GM23338 (cell line): ENCODE measurements at regions not wholly inside any gene's neighbourhood (a gene's known extent, or its start where the extent isn't known, plus 50 kb on each side); places are given as distances from the start of the nearest gene placed in this dataset.

Experiments
- ATAC-seq: fragments of 200-7000 bp; cut with Tn5 transposase; 3 replicates; pipeline ENCODE4 v1.9.1; 2020
- DNase-seq: peaks from one replicate; pipeline ENCODE4 v3.0.0-alpha.2; 2015; ENCODE audit warnings: low spot score
- H2AFZ ChIP-seq: fragments of 200-600 bp; sonication (generic); 2 replicates; pipeline ENCODE4 v1.8.0; 2016; ENCODE audit warnings: antibody characterized with exemption, mild to moderate bottlenecking, moderate library complexity
- H3F3A ChIP-seq: fragments of 200-600 bp; sonication (generic); replicated peaks from 2 replicates; pipeline ENCODE4 v1.8.0; 2017; ENCODE audit warnings: antibody characterized with exemption, mixed run types, low read depth
- H3K27ac ChIP-seq: fragments of 200-600 bp; sonication (generic); 2 replicates; pipeline ENCODE4 v1.6.1; 2016; ENCODE audit warnings: low read depth
- H3K27me3 ChIP-seq: fragments of 200-600 bp; sonication (generic); 2 replicates; pipeline ENCODE4 v1.8.0; 2016; ENCODE audit warnings: mild to moderate bottlenecking, mixed run types, moderate library complexity; ENCODE audit not compliant: insufficient read depth
- H3K36me3 ChIP-seq: fragments of 200-600 bp; sonication (generic); 2 replicates; pipeline ENCODE4 v1.8.0; 2016; ENCODE audit warnings: mild to moderate bottlenecking; ENCODE audit not compliant: insufficient read depth
- H3K4me1 ChIP-seq: fragments of 200-600 bp; sonication (generic); 2 replicates; pipeline ENCODE4 v1.8.0; 2016; ENCODE audit warnings: mild to moderate bottlenecking, moderate library complexity; ENCODE audit not compliant: insufficient read depth
- H3K4me2 ChIP-seq: fragments of 200-600 bp; sonication (generic); 2 replicates; pipeline ENCODE4 v1.7.1; 2017; ENCODE audit warnings: mixed run types
- H3K4me3 ChIP-seq: fragments of 200-600 bp; sonication (generic); 2 replicates; pipeline ENCODE4 v1.6.1; 2016; ENCODE audit warnings: mixed run types
- H3K79me2 ChIP-seq: fragments of 200-600 bp; sonication (generic); replicated peaks from 2 replicates; pipeline ENCODE4 v1.8.0; 2017; ENCODE audit warnings: mild to moderate bottlenecking; ENCODE audit not compliant: insufficient read depth
- H3K9me2 ChIP-seq: fragments of 200-600 bp; sonication (generic); 2 replicates; pipeline ENCODE4 v1.8.0; 2017; ENCODE audit not compliant: insufficient read depth
- H4K20me1 ChIP-seq: fragments of 200-600 bp; sonication (generic); replicated peaks from 2 replicates; pipeline ENCODE4 v1.8.0; 2017; ENCODE audit warnings: mild to moderate bottlenecking; ENCODE audit not compliant: insufficient read depth
- H3K27ac Mint-ChIP-seq: 2 replicates; pipeline ENCODE4 v1.8.0; 2020; ENCODE audit warnings: inconsistent platforms, mild to moderate bottlenecking, moderate library complexity, mixed read lengths
- H3K27me3 Mint-ChIP-seq: 3 replicates; pipeline ENCODE4 v1.8.0; 2022; ENCODE audit warnings: low read depth, mild to moderate bottlenecking, moderate library complexity, mixed read lengths, inconsistent platforms; ENCODE audit not compliant: insufficient read depth, poor library complexity
- H3K36me3 Mint-ChIP-seq: 3 replicates; pipeline ENCODE4 v1.8.0; 2021; ENCODE audit warnings: low read depth, mild to moderate bottlenecking, inconsistent platforms, moderate library complexity, mixed read lengths
- H3K4me1 Mint-ChIP-seq: 3 replicates; pipeline ENCODE4 v1.8.0; 2020; ENCODE audit warnings: mild to moderate bottlenecking, inconsistent platforms, mixed read lengths
- H3K4me3 Mint-ChIP-seq: 3 replicates; pipeline ENCODE4 v1.8.0; 2021; ENCODE audit warnings: moderate library complexity, mild to moderate bottlenecking, inconsistent platforms, mixed read lengths
- H3K9me3 Mint-ChIP-seq: 3 replicates; pipeline ENCODE4 v1.8.0; 2020; ENCODE audit warnings: moderate library complexity, mild to moderate bottlenecking, inconsistent platforms, mixed read lengths
- CREB1 ChIP-seq: fragments of 250-450 bp; sonication (Bioruptor Pico); IDR thresholded peaks from 2 replicates; pipeline ENCODE4 v1.5.0; 2020; ENCODE audit warnings: low read depth, mild to moderate bottlenecking, moderate library complexity
- EZH2 ChIP-seq: fragments of 200-600 bp; sonication (generic); IDR thresholded peaks from one replicate; pipeline ENCODE4 v1.8.0; 2017; ENCODE audit warnings: antibody characterized with exemption, mild to moderate bottlenecking, low read depth; ENCODE audit not compliant: unreplicated experiment
- EZH2phosphoT487 ChIP-seq: fragments of 200-600 bp; sonication (generic); IDR thresholded peaks from one replicate; pipeline ENCODE4 v1.8.1; 2018; ENCODE audit warnings: antibody characterized with exemption; ENCODE audit not compliant: unreplicated experiment
- JUNB ChIP-seq: IDR thresholded peaks from one replicate; pipeline ENCODE4 v1.6.1; 2016; ENCODE audit warnings: antibody characterized with exemption; ENCODE audit not compliant: unreplicated experiment
- NANOG ChIP-seq: IDR thresholded peaks from 2 replicates; pipeline ENCODE4 v1.6.1; 2016; ENCODE audit warnings: antibody characterized with exemption, borderline replicate concordance
- POLR2AphosphoS5 ChIP-seq: IDR thresholded peaks from 2 replicates; pipeline ENCODE4 v1.6.1; 2016; ENCODE audit warnings: antibody characterized with exemption, low read depth
- STAT1 ChIP-seq: IDR thresholded peaks from one replicate; pipeline ENCODE4 v1.6.1; 2016; ENCODE audit warnings: antibody characterized with exemption; ENCODE audit not compliant: unreplicated experiment
- ZNF114 ChIP-seq: fragments of 250-450 bp; sonication (Bioruptor Pico); IDR thresholded peaks from 2 replicates; pipeline ENCODE4 v1.5.0; 2020; ENCODE audit warnings: mild to moderate bottlenecking, moderate library complexity
- ZNF331 ChIP-seq: fragments of 250-450 bp; sonication (Bioruptor Pico); IDR thresholded peaks from 2 replicates; pipeline ENCODE4 v1.5.0; 2020; ENCODE audit warnings: low read depth, mild to moderate bottlenecking, moderate library complexity
- TF ChIP-seq, protein P1 (sequence below), 2 experiments: fragments of 200-600 bp in 1 of 2; sonication (generic) in 1 of 2; conservative IDR thresholded peaks; 2 replicates each; pipeline versions ENCODE4 v1.5.1 to v1.6.1; 2016 to 2017; ENCODE audit warnings: antibody characterized with exemption in 2 of 2, low read depth in 2 of 2, mild to moderate bottlenecking in 2 of 2, moderate library complexity in 1 of 2
- TF ChIP-seq, protein P2 (sequence below): IDR thresholded peaks from 2 replicates; pipeline ENCODE4 v1.6.1; 2016; ENCODE audit warnings: antibody characterized with exemption
- TF ChIP-seq, protein P3 (sequence below): IDR thresholded peaks from one replicate; pipeline ENCODE4 v1.6.1; 2018; ENCODE audit warnings: antibody characterized with exemption; ENCODE audit not compliant: unreplicated experiment
- TF ChIP-seq, protein P4 (sequence below): fragments of 250-450 bp; sonication (Bioruptor Pico); IDR thresholded peaks from 2 replicates; pipeline ENCODE4 v1.5.0; 2020; ENCODE audit warnings: mild to moderate bottlenecking, moderate library complexity

DNA sequence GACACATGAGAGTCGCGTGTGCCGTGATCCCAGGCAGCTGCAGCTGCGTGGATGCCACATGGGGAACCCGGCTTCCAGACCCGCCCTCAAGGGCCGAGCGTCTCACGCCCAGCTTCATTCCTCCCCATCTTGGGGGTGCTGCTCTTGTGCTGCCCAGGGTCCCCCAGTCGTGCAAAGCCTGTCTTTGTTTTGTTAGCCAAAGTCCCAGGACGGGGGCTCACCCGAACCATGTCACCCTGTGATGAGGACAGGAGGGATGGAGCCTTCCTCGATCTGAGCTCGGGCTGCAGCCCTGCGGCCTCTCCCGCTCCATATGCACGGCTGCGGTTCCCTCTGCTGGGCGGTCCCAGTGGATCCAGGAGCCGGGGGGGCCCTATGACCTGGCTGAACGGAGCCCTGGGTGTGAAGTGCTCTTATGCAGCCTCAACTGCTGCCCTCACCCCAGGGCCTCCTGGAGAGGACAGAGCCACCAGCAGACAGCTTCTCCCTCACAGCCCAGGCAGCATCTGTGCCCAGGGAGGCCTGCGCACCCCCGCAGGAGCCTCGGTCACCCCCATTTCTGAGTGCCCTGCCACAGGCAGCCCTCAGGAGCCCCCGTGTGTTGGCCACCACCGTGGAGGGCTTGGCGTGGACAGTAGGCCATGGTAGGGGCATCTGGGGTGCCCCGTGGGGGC is 99.0 kb upstream of the CTDP1 start:
- Mint-ChIP-seq H3K27me3 (peaks cover 6% of the 10 kb centered on the region), H3K27ac (no peak overlapping the region), H3K9me3 (no peaks in the 10 kb centered on the region; the same call in 2 of the 3 replicates), H3K36me3 (no peaks in the 10 kb centered on the region), H3K4me3 (no peak overlapping the region), H3K4me1 (peaks cover 4% of the 10 kb centered on the region)
- peak; percentile 28; the same call in 2 of the 3 replicates for ATAC-seq
- H3K27ac ChIP-seq, result no peak overlapping the region
- no peak overlapping the region for H3K4me2 ChIP-seq
- H2AFZ ChIP-seq, result no peak overlapping the region
- H3K79me2 ChIP-seq, result no peaks in the 10 kb centered on the region
- DNase-seq, result no peak
- H3F3A ChIP-seq, result peaks cover 12% of the 10 kb centered on the region
- no peaks in the 10 kb centered on the region for H3K36me3 ChIP-seq
- no peaks in the 10 kb centered on the region for H3K4me1 ChIP-seq
- H3K4me3 ChIP-seq, result no peak overlapping the region
- H4K20me1 ChIP-seq, result no peaks in the 10 kb centered on the region
- TF ChIP-seq, protein P1, sequence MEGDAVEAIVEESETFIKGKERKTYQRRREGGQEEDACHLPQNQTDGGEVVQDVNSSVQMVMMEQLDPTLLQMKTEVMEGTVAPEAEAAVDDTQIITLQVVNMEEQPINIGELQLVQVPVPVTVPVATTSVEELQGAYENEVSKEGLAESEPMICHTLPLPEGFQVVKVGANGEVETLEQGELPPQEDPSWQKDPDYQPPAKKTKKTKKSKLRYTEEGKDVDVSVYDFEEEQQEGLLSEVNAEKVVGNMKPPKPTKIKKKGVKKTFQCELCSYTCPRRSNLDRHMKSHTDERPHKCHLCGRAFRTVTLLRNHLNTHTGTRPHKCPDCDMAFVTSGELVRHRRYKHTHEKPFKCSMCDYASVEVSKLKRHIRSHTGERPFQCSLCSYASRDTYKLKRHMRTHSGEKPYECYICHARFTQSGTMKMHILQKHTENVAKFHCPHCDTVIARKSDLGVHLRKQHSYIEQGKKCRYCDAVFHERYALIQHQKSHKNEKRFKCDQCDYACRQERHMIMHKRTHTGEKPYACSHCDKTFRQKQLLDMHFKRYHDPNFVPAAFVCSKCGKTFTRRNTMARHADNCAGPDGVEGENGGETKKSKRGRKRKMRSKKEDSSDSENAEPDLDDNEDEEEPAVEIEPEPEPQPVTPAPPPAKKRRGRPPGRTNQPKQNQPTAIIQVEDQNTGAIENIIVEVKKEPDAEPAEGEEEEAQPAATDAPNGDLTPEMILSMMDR (conservative IDR thresholded peaks at IDR 0.05; ENCODE audit: low read depth in 2 of 2), result no peak
- TF ChIP-seq EZH2, result no peak
- TF ChIP-seq, protein P2, sequence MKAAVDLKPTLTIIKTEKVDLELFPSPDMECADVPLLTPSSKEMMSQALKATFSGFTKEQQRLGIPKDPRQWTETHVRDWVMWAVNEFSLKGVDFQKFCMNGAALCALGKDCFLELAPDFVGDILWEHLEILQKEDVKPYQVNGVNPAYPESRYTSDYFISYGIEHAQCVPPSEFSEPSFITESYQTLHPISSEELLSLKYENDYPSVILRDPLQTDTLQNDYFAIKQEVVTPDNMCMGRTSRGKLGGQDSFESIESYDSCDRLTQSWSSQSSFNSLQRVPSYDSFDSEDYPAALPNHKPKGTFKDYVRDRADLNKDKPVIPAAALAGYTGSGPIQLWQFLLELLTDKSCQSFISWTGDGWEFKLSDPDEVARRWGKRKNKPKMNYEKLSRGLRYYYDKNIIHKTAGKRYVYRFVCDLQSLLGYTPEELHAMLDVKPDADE, result no peak
- no peak for TF ChIP-seq EZH2phosphoT487
- TF ChIP-seq ZNF114 (CRISPR knock-in tag), result no peak
- TF ChIP-seq POLR2AphosphoS5, result no peak
- TF ChIP-seq, protein P3, sequence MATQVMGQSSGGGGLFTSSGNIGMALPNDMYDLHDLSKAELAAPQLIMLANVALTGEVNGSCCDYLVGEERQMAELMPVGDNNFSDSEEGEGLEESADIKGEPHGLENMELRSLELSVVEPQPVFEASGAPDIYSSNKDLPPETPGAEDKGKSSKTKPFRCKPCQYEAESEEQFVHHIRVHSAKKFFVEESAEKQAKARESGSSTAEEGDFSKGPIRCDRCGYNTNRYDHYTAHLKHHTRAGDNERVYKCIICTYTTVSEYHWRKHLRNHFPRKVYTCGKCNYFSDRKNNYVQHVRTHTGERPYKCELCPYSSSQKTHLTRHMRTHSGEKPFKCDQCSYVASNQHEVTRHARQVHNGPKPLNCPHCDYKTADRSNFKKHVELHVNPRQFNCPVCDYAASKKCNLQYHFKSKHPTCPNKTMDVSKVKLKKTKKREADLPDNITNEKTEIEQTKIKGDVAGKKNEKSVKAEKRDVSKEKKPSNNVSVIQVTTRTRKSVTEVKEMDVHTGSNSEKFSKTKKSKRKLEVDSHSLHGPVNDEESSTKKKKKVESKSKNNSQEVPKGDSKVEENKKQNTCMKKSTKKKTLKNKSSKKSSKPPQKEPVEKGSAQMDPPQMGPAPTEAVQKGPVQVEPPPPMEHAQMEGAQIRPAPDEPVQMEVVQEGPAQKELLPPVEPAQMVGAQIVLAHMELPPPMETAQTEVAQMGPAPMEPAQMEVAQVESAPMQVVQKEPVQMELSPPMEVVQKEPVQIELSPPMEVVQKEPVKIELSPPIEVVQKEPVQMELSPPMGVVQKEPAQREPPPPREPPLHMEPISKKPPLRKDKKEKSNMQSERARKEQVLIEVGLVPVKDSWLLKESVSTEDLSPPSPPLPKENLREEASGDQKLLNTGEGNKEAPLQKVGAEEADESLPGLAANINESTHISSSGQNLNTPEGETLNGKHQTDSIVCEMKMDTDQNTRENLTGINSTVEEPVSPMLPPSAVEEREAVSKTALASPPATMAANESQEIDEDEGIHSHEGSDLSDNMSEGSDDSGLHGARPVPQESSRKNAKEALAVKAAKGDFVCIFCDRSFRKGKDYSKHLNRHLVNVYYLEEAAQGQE, result no peak
- TF ChIP-seq ZNF331 (CRISPR knock-in tag), result no peak
- TF ChIP-seq JUNB, result no peak
- TF ChIP-seq CREB1 (CRISPR knock-in tag), result no peak
- TF ChIP-seq NANOG, result no peak
- TF ChIP-seq, protein P4, sequence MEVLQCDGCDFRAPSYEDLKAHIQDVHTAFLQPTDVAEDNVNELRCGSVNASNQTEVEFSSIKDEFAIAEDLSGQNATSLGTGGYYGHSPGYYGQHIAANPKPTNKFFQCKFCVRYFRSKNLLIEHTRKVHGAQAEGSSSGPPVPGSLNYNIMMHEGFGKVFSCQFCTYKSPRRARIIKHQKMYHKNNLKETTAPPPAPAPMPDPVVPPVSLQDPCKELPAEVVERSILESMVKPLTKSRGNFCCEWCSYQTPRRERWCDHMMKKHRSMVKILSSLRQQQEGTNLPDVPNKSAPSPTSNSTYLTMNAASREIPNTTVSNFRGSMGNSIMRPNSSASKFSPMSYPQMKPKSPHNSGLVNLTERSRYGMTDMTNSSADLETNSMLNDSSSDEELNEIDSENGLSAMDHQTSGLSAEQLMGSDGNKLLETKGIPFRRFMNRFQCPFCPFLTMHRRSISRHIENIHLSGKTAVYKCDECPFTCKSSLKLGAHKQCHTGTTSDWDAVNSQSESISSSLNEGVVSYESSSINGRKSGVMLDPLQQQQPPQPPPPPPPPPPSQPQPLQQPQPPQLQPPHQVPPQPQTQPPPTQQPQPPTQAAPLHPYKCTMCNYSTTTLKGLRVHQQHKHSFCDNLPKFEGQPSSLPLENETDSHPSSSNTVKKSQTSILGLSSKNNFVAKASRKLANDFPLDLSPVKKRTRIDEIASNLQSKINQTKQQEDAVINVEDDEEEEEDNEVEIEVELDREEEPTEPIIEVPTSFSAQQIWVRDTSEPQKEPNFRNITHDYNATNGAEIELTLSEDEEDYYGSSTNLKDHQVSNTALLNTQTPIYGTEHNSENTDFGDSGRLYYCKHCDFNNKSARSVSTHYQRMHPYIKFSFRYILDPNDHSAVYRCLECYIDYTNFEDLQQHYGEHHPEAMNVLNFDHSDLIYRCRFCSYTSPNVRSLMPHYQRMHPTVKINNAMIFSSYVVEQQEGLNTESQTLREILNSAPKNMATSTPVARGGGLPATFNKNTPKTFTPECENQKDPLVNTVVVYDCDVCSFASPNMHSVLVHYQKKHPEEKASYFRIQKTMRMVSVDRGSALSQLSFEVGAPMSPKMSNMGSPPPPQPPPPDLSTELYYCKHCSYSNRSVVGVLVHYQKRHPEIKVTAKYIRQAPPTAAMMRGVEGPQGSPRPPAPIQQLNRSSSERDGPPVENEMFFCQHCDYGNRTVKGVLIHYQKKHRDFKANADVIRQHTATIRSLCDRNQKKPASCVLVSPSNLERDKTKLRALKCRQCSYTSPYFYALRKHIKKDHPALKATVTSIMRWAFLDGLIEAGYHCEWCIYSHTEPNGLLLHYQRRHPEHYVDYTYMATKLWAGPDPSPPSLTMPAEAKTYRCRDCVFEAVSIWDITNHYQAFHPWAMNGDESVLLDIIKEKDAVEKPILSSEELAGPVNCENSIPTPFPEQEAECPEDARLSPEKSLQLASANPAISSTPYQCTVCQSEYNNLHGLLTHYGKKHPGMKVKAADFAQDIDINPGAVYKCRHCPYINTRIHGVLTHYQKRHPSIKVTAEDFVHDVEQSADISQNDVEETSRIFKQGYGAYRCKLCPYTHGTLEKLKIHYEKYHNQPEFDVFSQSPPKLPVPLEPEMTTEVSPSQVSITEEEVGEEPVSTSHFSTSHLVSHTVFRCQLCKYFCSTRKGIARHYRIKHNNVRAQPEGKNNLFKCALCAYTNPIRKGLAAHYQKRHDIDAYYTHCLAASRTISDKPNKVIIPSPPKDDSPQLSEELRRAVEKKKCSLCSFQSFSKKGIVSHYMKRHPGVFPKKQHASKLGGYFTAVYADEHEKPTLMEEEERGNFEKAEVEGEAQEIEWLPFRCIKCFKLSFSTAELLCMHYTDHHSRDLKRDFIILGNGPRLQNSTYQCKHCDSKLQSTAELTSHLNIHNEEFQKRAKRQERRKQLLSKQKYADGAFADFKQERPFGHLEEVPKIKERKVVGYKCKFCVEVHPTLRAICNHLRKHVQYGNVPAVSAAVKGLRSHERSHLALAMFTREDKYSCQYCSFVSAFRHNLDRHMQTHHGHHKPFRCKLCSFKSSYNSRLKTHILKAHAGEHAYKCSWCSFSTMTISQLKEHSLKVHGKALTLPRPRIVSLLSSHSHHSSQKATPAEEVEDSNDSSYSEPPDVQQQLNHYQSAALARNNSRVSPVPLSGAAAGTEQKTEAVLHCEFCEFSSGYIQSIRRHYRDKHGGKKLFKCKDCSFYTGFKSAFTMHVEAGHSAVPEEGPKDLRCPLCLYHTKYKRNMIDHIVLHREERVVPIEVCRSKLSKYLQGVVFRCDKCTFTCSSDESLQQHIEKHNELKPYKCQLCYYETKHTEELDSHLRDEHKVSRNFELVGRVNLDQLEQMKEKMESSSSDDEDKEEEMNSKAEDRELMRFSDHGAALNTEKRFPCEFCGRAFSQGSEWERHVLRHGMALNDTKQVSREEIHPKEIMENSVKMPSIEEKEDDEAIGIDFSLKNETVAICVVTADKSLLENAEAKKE, result no peak
- no peak for TF ChIP-seq STAT1
- H3K27me3 ChIP-seq, result no peaks in the 10 kb centered on the region
- H3K9me2 ChIP-seq, result no peaks in the 10 kb centered on the region
